GM19239 (cell line): ENCODE measurements at regions not wholly inside any gene's neighbourhood (a gene's known extent, or its start where the extent isn't known, plus 50 kb on each side); places are given as distances from the start of the nearest gene placed in this dataset.

Source experiments
- DNase-seq: peaks from one replicate; pipeline ENCODE4 v3.0.0; 2011; ENCODE audit warnings: low spot score; ENCODE audit not compliant: insufficient read length
- FAIRE-seq: peaks from 2 replicates; lab custom pipeline; 2011; peaks lifted over from hg19 to GRCh38; lab: Jason Lieb, UNC

DNA sequence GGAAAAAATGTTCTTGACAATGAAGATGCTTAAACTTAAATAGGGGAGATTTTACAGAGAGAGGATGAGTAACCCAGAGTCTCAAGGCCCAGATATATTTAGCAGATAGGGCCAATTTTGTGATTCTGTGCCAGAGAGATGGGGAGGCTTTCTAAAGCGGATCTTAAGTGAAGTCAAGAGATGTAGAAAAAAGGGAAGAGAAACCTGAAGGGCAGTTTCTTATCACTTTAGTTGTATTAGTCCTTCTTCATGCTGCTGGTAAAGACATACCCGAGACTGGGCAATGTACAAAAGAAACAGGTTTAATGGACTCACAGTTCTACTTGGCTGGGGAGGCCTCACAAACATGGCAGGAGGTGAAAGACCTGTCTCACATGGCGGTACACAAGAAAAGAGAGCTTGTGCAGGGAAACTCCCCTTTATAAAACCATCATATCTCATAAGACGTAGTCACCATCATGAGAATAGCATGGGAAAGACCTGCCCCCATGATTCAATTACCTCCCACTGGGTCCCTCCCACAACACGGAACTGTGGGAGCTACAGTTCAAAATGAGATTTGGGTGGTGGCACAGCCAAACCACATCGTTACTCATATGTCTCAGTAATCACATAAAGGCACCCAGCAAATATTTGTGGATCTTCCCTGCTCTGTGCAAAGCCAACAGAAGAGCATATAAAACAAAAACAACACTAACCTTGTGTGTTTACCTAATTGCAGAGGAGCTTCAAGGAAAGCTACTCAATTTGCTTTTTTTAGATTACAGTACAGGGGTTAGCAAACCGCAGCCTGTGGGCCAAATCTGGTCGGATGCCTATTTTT lies 102.6 kb upstream of the MYCBP2 start:
- FAIRE-seq: peak; percentile 98
- DNase-seq: no peak

DNA sequence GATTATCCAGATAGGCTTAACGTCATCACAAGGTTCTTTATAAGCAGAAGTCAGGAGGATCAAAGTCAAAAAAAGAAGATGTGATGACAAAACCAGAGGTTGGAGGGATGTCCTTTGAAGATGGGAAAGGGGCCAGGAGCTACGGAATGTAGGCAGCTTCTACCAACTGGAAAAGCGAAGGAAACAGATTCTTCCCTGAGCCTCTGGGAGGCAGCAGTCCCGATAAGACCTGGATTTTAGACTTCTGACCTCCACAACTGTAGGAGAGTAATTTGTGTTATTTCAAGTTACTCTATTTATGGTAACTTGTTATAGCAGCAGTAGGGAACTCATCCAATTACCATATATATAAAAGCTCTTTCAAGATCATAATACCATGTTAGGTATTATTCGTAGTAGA lies 98.8 kb upstream of the MYCBP2 start:
- DNase-seq: no peak
- FAIRE-seq: no peak

- DNase-seq: no peak
These were observed 96.4 kb upstream of the MYCBP2 start for GRCh38 chr13:77423296-77423695.

GRCh38 chr13:77422724-77423123 lies 95.8 kb upstream of the MYCBP2 start:
- no peak for DNase-seq

More at GRCh38 chr13:77423296-77423695, 96.4 kb upstream of the MYCBP2 start:
- peak; percentile 45 for FAIRE-seq

DNA sequence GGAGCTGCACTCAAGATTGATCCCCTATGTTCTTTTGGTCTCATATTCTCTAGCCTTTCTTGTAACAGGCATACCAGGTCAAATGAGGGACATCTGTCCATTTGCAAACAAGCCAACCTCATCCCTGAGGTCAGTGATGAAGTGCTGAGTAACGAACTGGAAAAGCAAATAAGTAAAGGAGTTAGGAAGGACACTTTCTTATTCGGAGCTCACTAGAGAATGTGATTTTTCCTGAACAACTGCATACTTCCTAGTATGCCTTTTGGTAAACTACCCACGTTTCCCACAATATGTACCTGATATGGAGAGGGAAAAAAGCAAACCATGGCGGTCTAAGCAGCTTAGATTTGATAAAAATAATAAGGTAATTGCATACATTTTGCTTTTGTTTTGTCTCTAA lies 91.0 kb upstream of the MYCBP2 start:
- FAIRE-seq (peak; percentile 23), DNase-seq (no peak)

More at GRCh38 chr13:77422724-77423123, 95.8 kb upstream of the MYCBP2 start:
- no peak for FAIRE-seq

DNA sequence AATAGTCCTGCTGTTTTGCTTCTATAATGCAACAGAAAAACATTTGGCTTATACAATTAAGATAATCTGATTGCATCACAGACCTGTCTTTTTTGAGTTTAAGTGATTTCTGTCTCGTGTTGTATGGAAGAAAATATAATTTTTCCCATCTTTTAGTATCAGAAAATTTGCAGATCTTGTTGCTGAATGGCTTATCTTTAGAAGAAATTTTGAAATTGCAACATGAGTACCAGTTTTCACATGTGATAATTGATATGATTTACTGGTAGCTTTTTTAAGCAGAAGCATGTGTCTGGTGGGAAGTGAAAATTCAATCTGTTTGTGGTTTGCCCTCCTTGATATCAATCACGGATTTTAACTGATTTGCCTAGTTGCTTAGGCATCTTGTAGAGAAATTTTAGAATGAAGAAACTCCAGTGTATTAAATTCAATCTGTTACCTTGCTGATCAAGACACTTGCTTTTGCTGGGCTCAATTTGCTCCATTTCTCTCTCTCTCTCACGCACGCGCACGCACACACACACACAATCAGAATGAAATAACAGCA lies 89.8 kb upstream of the MYCBP2 start:
- DNase-seq: no peak

GRCh38 chr13:77415253-77416071 lies 88.6 kb upstream of the MYCBP2 start:
- peak; percentile 93 for FAIRE-seq

More for the DNA sequence above, 89.8 kb upstream of the MYCBP2 start:
- FAIRE-seq: peak; percentile 68

GRCh38 chr13:77412860-77413259 lies 86.0 kb upstream of the MYCBP2 start:
- no peak for DNase-seq
- FAIRE-seq: no peak

More at GRCh38 chr13:77415253-77416071, 88.6 kb upstream of the MYCBP2 start:
- DNase-seq: no peak

GRCh38 chr13:77412116-77412635 lies 85.3 kb upstream of the MYCBP2 start:
- no peak for DNase-seq
- no peak for FAIRE-seq

DNA sequence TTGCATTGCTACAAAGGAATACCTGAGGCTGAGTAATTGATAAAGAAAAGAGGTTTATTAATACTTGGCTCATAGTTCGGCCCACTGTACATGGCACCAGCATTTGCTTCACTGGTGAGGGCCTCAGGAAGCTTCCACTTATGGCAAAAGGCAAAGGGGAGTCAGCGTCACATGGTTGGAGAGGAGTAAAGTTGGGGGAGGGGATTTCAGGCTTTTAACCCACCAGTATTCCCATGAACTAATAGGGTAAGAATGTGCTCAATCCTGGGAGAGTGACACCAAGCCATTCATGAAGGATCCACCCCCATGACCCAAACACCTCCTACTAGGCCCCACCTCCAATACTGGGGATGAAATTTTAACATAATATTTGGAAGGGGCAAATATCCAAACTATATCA lies 82.5 kb upstream of the MYCBP2 start:
- DNase-seq (no peak), FAIRE-seq (no peak)

DNA sequence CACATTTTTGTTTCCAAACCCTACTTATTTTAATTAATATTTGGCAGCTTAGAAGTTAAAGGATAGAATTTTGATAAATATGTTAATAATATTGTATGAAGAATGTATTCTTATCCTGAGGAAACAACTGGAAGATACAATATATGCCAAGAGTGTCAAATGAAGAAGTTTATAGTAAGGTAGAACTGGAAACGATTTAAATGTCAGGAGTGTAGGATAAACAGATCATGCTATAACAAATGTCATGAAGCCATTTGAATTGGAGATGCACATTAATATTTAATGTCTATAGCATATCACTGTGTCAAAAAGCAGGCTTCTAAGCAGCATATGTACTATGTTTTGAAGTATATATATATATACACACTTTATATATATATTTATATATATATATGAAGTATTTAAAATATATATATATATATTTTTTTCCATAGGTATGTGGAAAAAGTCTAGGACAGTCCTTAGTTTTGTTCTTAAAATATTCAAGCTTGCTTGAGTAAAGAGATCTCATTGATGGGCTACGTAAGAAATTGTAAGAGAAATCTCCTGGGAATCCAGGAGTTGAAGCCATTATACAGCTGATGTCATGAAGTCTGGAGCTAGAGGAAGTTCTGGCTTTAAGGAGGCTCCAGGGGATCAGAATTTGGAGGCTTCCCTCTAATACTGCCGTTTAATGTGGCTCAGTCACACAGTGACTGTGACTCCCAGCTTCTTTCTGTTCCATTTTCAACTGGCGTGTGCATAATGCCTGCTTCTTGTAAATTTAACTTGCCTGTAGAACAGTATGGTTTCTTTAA lies 79.9 kb upstream of the MYCBP2 start:
- FAIRE-seq: no peak

GRCh38 chr13:77398825-77399620 lies 72.1 kb upstream of the MYCBP2 start:
- FAIRE-seq: no peak
- no peak for DNase-seq

More for the DNA sequence above, 79.9 kb upstream of the MYCBP2 start:
- no peak for DNase-seq

DNA sequence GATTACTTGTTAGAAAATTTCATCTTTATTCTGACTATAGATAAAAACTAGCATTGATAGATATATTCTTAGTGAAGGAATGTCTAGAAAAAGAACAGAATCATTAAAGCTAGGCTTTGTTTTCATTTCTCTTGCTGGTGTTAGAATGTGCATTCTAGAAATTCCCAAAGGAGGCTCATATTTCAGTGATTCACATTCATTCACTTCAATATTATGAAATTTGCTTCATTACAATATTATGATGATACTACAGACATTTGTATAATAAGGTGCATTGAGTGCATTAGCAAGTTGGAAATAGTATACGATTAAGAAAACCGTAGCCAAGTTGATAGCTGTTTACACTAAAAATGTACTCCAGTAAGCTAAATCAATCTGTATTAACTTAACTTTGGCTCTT lies 70.7 kb upstream of the MYCBP2 start:
- DNase-seq: no peak
- FAIRE-seq: no peak

DNA sequence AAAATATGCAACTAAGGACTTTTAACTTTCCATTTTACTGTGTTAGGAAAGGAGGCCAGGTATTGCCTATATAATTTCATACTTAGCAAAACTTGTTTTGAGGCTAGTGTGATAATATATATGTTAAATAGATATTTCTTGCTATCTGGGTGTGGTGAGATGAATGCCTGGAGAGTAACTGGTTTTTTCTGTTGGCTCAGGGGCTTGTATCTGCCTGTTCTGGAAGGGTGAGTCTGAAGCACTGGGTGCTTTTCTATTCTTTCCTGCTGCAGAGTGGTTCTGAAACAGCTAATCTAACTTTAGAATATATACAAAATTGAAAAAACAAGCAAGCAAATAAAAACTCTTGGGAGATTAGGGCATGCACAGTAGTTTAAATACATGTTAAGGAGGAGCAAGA lies 64.6 kb upstream of the MYCBP2 start:
- FAIRE-seq (peak; percentile 8), DNase-seq (no peak)

DNA sequence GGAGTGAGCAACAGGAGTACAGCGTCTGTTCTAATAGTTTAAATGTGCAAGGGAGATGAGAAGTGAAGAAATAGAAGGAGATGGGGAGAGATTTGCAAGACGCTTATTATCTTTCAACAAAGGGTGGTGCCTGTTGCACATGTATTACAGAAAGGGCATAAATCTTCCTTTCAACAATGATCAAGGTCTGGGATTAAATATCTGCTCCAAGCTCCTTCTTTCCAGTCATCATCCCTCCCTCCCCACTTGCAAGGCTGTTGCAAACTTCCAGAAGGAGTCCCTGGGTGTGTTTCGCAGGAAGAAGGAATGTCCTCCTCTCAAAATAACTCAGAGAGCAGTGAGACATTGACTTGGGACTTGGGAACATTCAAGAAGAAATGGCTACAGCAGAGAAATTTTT lies 63.5 kb upstream of the MYCBP2 start:
- FAIRE-seq: no peak

GRCh38 chr13:77389625-77390000 lies 62.7 kb upstream of the MYCBP2 start:
- FAIRE-seq (peak; percentile 66), DNase-seq (no peak)

More for the DNA sequence above, 63.5 kb upstream of the MYCBP2 start:
- no peak for DNase-seq

DNA sequence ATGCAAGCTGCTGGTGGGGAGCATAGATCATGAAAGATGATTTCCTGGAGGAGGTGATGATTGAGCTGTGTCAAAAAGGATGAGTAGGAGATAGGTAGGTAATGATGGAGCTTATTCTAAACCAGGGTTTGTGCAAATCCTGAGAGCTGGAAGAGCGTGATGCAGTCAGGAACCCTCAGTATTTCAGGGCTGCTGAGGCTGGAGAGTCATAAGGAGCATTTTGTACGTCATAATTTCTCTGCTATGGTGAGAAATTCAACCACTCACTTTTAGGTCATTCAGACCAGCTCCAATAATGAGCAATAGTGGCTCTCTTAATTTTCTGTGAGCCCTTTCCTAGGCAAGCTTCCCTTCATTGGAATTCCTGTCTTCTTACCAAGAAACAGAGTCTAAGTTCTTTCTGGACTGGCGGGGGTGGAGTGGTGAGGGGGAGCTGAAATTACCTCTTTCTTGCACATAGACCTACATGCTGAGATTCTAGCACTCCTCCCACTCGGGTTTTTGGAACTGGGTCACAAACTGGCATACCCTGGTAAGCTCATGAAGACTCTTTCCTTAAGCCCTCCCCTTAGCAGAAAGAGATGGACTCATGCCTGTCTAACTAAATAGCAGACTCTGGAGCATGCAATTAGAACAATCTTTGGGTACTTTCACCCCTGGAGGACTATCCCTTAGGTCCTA lies 62.2 kb upstream of the MYCBP2 start:
- no peak for FAIRE-seq
- no peak for DNase-seq

- DNase-seq (no peak), FAIRE-seq (no peak)
These were observed 60.8 kb upstream of the MYCBP2 start for GRCh38 chr13:77387607-77388200.
